Glutamatergic neuron (in vitro differentiated cells): ENCODE measurements at regions not wholly inside any gene's neighbourhood (a gene's known extent, or its start where the extent isn't known, plus 50 kb on each side); places are given as distances from the start of the nearest gene placed in this dataset.

Experiments
- DNase-seq: peaks from one replicate; pipeline ENCODE4 v3.0.0; 2022
- H3K27ac Mint-ChIP-seq: one replicate; pipeline ENCODE4 v1.8.0; 2020; ENCODE audit warnings: mild to moderate bottlenecking, mixed read lengths, inconsistent platforms; ENCODE audit not compliant: unreplicated experiment
- H3K27me3 Mint-ChIP-seq: one replicate; pipeline ENCODE4 v1.8.0; 2020; ENCODE audit warnings: mild to moderate bottlenecking, moderate library complexity, mixed read lengths, inconsistent platforms; ENCODE audit not compliant: unreplicated experiment
- H3K36me3 Mint-ChIP-seq: one replicate; pipeline ENCODE4 v1.8.0; 2020; ENCODE audit warnings: mild to moderate bottlenecking, mixed read lengths, inconsistent platforms; ENCODE audit not compliant: unreplicated experiment
- H3K4me1 Mint-ChIP-seq: one replicate; pipeline ENCODE4 v1.8.0; 2020; ENCODE audit warnings: mild to moderate bottlenecking, low read depth, mixed read lengths, inconsistent platforms; ENCODE audit not compliant: unreplicated experiment
- H3K4me3 Mint-ChIP-seq: one replicate; pipeline ENCODE4 v1.8.0; 2020; ENCODE audit warnings: mild to moderate bottlenecking, mixed read lengths, inconsistent platforms; ENCODE audit not compliant: unreplicated experiment
- H3K9me3 Mint-ChIP-seq: one replicate; pipeline ENCODE4 v1.8.0; 2020; ENCODE audit warnings: mild to moderate bottlenecking, moderate library complexity, mixed read lengths, inconsistent platforms; ENCODE audit not compliant: unreplicated experiment
- CTCF ChIP-seq: fragments of 200-600 bp; sonication (generic); IDR thresholded peaks from one replicate; pipeline ENCODE4 v1.5.0; 2021; ENCODE audit not compliant: partially characterized antibody, unreplicated experiment

- Mint-ChIP-seq H3K27ac (no peak overlapping the region), H3K36me3 (no peaks in the 10 kb centered on the region), H3K9me3 (no peaks in the 10 kb centered on the region), H3K27me3 (no peaks in the 10 kb centered on the region), H3K4me3 (no peak overlapping the region), H3K4me1 (no peaks in the 10 kb centered on the region)
- TF ChIP-seq CTCF, result no peak
- DNase-seq, result no peak
Observed at GRCh38 chr10:43760514-43760913, 111.8 kb upstream of the ZNF32 start.

- Mint-ChIP-seq H3K27me3 (no peaks in the 10 kb centered on the region), H3K9me3 (no peaks in the 10 kb centered on the region), H3K4me1 (no peaks in the 10 kb centered on the region), H3K4me3 (no peak overlapping the region), H3K36me3 (no peaks in the 10 kb centered on the region), H3K27ac (no peak overlapping the region)
- TF ChIP-seq CTCF, result no peak
- DNase-seq, result no peak
Observed at GRCh38 chr10:43759216-43759615, 110.5 kb upstream of the ZNF32 start.

- Mint-ChIP-seq H3K4me1 (no peaks in the 10 kb centered on the region), H3K27ac (no peak overlapping the region)
Observed at GRCh38 chr10:43756341-43756740, 107.7 kb upstream of the ZNF32 start.

GRCh38 chr10:43754569-43755260, 106.0 kb upstream of the ZNF32 start:
- Mint-ChIP-seq H3K4me3 (no peak overlapping the region), H3K4me1 (no peaks in the 10 kb centered on the region), H3K36me3 (no peaks in the 10 kb centered on the region), H3K27ac (no peak overlapping the region), H3K27me3 (no peaks in the 10 kb centered on the region), H3K9me3 (no peaks in the 10 kb centered on the region)
- DNase-seq, result no peak
- TF ChIP-seq CTCF, result no peak

More at GRCh38 chr10:43756341-43756740, 107.7 kb upstream of the ZNF32 start:
- no peak for TF ChIP-seq CTCF
- Mint-ChIP-seq H3K27me3 (no peaks in the 10 kb centered on the region), H3K9me3 (no peaks in the 10 kb centered on the region), H3K36me3 (no peaks in the 10 kb centered on the region), H3K4me3 (no peak overlapping the region)
- DNase-seq, result no peak

- Mint-ChIP-seq H3K36me3 (no peaks in the 10 kb centered on the region), H3K27me3 (no peaks in the 10 kb centered on the region), H3K9me3 (no peaks in the 10 kb centered on the region), H3K27ac (no peak overlapping the region), H3K4me1 (no peaks in the 10 kb centered on the region), H3K4me3 (no peak overlapping the region)
- no peak for TF ChIP-seq CTCF
- no peak for DNase-seq
Observed at GRCh38 chr10:43753397-43754061, 104.8 kb upstream of the ZNF32 start.
